ENCODE measurements at regions not wholly inside any gene's neighbourhood (a gene's known extent, or its start where the extent isn't known, plus 50 kb on each side); places are given as distances from the start of the nearest gene placed in this dataset.

- H3K27me3 Mint-ChIP-seq (ENCODE audit: low read depth in 3 of 3): peaks cover 0 to 4% (median 3%) of the 10 kb centered on the region in 3 donors
- no peaks in the 10 kb centered on the region for H3K4me1 Mint-ChIP-seq
- peaks cover 4 to 11% (median 6%) of the 10 kb centered on the region in 6 donors for H3K9me3 Mint-ChIP-seq
- H3K4me3 Mint-ChIP-seq: no peak overlapping the region
- H3K27ac Mint-ChIP-seq: no peak overlapping the region
- no peak for DNase-seq
- H3K36me3 Mint-ChIP-seq: peaks cover 0 to 3% (median 0%) of the 10 kb centered on the region in 3 donors
Measured at GRCh38 chr17:72421128-72422092, 300.6 kb downstream of the SOX9 start.

GRCh38 chr17:72422204-72422504, 301.3 kb downstream of the SOX9 start:
- Mint-ChIP-seq H3K4me3 (no peak overlapping the region), H3K27ac (no peak overlapping the region), H3K9me3 (peaks cover 4 to 9% (median 5%) of the 10 kb centered on the region in 6 donors), H3K4me1 (no peaks in the 10 kb centered on the region), H3K27me3 (ENCODE audit: low read depth in 3 of 3) (peaks cover 2 to 4% (median 3%) of the 10 kb centered on the region in 3 donors), H3K36me3 (peaks cover 0 to 3% (median 0%) of the 10 kb centered on the region in 3 donors)
- DNase-seq: no peak

- H3K4me1 Mint-ChIP-seq: no peaks in the 10 kb centered on the region
- DNase-seq: no peak
- no peak overlapping the region for H3K4me3 Mint-ChIP-seq
Measured at GRCh38 chr17:72422505-72423285, 301.9 kb downstream of the SOX9 start.

GRCh38 chr17:72423286-72423589, 302.4 kb downstream of the SOX9 start:
- Mint-ChIP-seq H3K27me3 (ENCODE audit: low read depth in 3 of 3) (peaks cover 2 to 4% (median 3%) of the 10 kb centered on the region in 3 donors), H3K4me3 (no peak overlapping the region)

More at GRCh38 chr17:72422505-72423285, 301.9 kb downstream of the SOX9 start:
- Mint-ChIP-seq H3K27ac (no peak overlapping the region), H3K36me3 (peaks cover 0 to 3% (median 0%) of the 10 kb centered on the region in 3 donors), H3K9me3 (peaks cover 4 to 9% (median 5%) of the 10 kb centered on the region in 6 donors), H3K27me3 (ENCODE audit: low read depth in 3 of 3) (peaks cover 2 to 4% (median 3%) of the 10 kb centered on the region in 3 donors)

GRCh38 chr17:72423718-72424117, 302.9 kb downstream of the SOX9 start:
- Mint-ChIP-seq H3K4me3 (no peak overlapping the region), H3K36me3 (no peaks in the 10 kb centered on the region), H3K4me1 (no peaks in the 10 kb centered on the region), H3K9me3 (peaks cover 0 to 7% (median 1%) of the 10 kb centered on the region in 6 donors), H3K27me3 (ENCODE audit: low read depth in 3 of 3) (peaks cover 2 to 4% (median 3%) of the 10 kb centered on the region in 3 donors), H3K27ac (no peak overlapping the region)
- no peak for DNase-seq

More at GRCh38 chr17:72423286-72423589, 302.4 kb downstream of the SOX9 start:
- Mint-ChIP-seq H3K36me3 (peaks cover 0 to under 1% (median 0%) of the 10 kb centered on the region in 3 donors), H3K27ac (no peak overlapping the region), H3K9me3 (peaks cover 1 to 8% (median 3%) of the 10 kb centered on the region in 6 donors), H3K4me1 (no peaks in the 10 kb centered on the region)
- no peak for DNase-seq

GRCh38 chr17:72424505-72425117, 303.8 kb downstream of the SOX9 start:
- H3K9me3 Mint-ChIP-seq: peaks cover 0 to 4% (median 0%) of the 10 kb centered on the region in 6 donors
- no peak for DNase-seq
- H3K4me1 Mint-ChIP-seq: no peaks in the 10 kb centered on the region
- no peak overlapping the region for H3K27ac Mint-ChIP-seq
- H3K4me3 Mint-ChIP-seq: no peak overlapping the region
- peaks cover 2 to 4% (median 3%) of the 10 kb centered on the region in 3 donors for H3K27me3 Mint-ChIP-seq (ENCODE audit: low read depth in 3 of 3)
- H3K36me3 Mint-ChIP-seq: no peaks in the 10 kb centered on the region

GRCh38 chr17:72425133-72425793, 304.4 kb downstream of the SOX9 start:
- no peak overlapping the region for H3K4me3 Mint-ChIP-seq
- H3K4me1 Mint-ChIP-seq: no peaks in the 10 kb centered on the region
- H3K27me3 Mint-ChIP-seq (ENCODE audit: low read depth in 3 of 3): peaks cover 2 to 4% (median 3%) of the 10 kb centered on the region in 3 donors
- no peak overlapping the region for H3K27ac Mint-ChIP-seq
- H3K9me3 Mint-ChIP-seq: peaks cover 0 to 4% (median 0%) of the 10 kb centered on the region in 6 donors
- no peaks in the 10 kb centered on the region for H3K36me3 Mint-ChIP-seq
- DNase-seq: no peak

GRCh38 chr17:72425794-72426168, 305.0 kb downstream of the SOX9 start:
- Mint-ChIP-seq H3K4me1 (no peaks in the 10 kb centered on the region), H3K27ac (no peak overlapping the region), H3K27me3 (ENCODE audit: low read depth in 3 of 3) (peaks cover 2 to 4% (median 3%) of the 10 kb centered on the region in 3 donors), H3K36me3 (no peaks in the 10 kb centered on the region), H3K9me3 (peaks cover 0 to 4% (median 0%) of the 10 kb centered on the region in 6 donors), H3K4me3 (no peak overlapping the region)
- no peak for DNase-seq

GRCh38 chr17:72426321-72426720, 305.5 kb downstream of the SOX9 start:
- H3K4me3 Mint-ChIP-seq: no peak overlapping the region
- no peaks in the 10 kb centered on the region for H3K4me1 Mint-ChIP-seq
- H3K9me3 Mint-ChIP-seq: peaks cover 0 to 3% (median 0%) of the 10 kb centered on the region in 6 donors
- no peaks in the 10 kb centered on the region for H3K36me3 Mint-ChIP-seq
- peaks cover 2 to 6% (median 3%) of the 10 kb centered on the region in 3 donors for H3K27me3 Mint-ChIP-seq (ENCODE audit: low read depth in 3 of 3)
- H3K27ac Mint-ChIP-seq: no peak overlapping the region
- no peak for DNase-seq

- no peaks in the 10 kb centered on the region for H3K4me1 Mint-ChIP-seq
- no peak overlapping the region for H3K27ac Mint-ChIP-seq
- DNase-seq: no peak
- no peaks in the 10 kb centered on the region for H3K9me3 Mint-ChIP-seq
- H3K36me3 Mint-ChIP-seq: no peaks in the 10 kb centered on the region
- H3K4me3 Mint-ChIP-seq: no peak overlapping the region
- peaks cover 0 to 6% (median 2%) of the 10 kb centered on the region in 3 donors for H3K27me3 Mint-ChIP-seq (ENCODE audit: low read depth in 3 of 3)
Measured at GRCh38 chr17:72426948-72427760, 306.3 kb downstream of the SOX9 start.

GRCh38 chr17:72427761-72428109, 306.9 kb downstream of the SOX9 start:
- Mint-ChIP-seq H3K36me3 (no peaks in the 10 kb centered on the region), H3K9me3 (no peaks in the 10 kb centered on the region), H3K27me3 (ENCODE audit: low read depth in 3 of 3) (peaks cover 2 to 6% (median 2%) of the 10 kb centered on the region in 3 donors), H3K4me1 (no peaks in the 10 kb centered on the region), H3K27ac (no peak overlapping the region), H3K4me3 (no peak overlapping the region)
- no peak for DNase-seq

- H3K36me3 Mint-ChIP-seq: no peaks in the 10 kb centered on the region
- H3K27ac Mint-ChIP-seq: no peak overlapping the region
- no peaks in the 10 kb centered on the region for H3K9me3 Mint-ChIP-seq
- no peak overlapping the region for H3K4me3 Mint-ChIP-seq
- peaks cover 2% of the 10 kb centered on the region in 3 donors for H3K27me3 Mint-ChIP-seq (ENCODE audit: low read depth in 3 of 3)
- H3K4me1 Mint-ChIP-seq: no peaks in the 10 kb centered on the region
- no peak for DNase-seq
Measured at GRCh38 chr17:72429066-72429638, 308.3 kb downstream of the SOX9 start.
